ENCODE measurements at regions not wholly inside any gene's neighbourhood (a gene's known extent, or its start where the extent isn't known, plus 50 kb on each side); places are given as distances from the start of the nearest gene placed in this dataset.

DNA sequence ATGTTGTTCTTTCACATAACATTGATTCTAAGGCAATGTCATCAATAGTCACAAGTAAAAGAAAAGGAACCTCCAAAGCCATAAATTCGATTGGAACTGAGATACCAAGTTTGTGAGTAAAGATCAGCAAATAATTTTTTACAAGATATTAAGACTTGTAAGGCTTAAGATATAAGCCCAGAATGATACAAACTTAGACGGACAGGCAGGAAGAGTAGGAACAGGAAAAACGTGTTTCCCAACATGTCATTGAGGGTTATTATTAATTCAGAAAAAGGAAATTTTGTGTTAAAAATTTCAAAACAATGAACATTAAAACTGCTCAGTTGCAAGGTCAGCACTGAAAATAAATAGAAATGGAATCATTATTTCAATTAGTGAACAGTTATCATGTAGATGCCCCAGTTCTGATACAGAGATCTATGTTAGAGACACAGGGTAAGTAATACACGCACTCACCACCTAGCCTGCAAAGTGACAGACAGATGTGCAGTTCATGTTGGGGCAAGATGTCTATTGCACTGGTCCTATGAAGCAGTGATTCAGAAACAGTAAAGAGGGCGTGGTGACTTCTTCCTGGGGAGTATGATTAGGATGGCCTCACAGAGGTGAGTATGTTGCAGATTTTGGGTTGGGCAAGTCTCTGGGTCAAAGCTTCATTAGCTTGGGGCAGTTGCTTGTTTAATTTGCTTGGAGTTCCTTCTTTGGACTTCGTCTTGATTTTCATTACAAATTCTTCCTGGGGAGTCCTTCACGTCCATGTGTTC lies 284.4 kb downstream of the SETD4 start:
- TF ChIP-seq, protein P1, sequence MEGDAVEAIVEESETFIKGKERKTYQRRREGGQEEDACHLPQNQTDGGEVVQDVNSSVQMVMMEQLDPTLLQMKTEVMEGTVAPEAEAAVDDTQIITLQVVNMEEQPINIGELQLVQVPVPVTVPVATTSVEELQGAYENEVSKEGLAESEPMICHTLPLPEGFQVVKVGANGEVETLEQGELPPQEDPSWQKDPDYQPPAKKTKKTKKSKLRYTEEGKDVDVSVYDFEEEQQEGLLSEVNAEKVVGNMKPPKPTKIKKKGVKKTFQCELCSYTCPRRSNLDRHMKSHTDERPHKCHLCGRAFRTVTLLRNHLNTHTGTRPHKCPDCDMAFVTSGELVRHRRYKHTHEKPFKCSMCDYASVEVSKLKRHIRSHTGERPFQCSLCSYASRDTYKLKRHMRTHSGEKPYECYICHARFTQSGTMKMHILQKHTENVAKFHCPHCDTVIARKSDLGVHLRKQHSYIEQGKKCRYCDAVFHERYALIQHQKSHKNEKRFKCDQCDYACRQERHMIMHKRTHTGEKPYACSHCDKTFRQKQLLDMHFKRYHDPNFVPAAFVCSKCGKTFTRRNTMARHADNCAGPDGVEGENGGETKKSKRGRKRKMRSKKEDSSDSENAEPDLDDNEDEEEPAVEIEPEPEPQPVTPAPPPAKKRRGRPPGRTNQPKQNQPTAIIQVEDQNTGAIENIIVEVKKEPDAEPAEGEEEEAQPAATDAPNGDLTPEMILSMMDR (IDR thresholded peaks at IDR 0.05) = no peak
- TF ChIP-seq POLR2A (IDR thresholded peaks at IDR 0.05) (no peak), EP300 (IDR thresholded peaks at IDR 0.05) (no peak)

All from tibial nerve (tissue), 4 donors.